22Rv1 (cell line): ENCODE measurements at regions not wholly inside any gene's neighbourhood (a gene's known extent, or its start where the extent isn't known, plus 50 kb on each side); places are given as distances from the start of the nearest gene placed in this dataset.

Source experiments
- H3K27ac ChIP-seq: fragments of 450-650 bp; 2 replicates; pipeline ENCODE4 v1.5.1; 2017
- CTCF ChIP-seq: fragments of 450-650 bp; IDR thresholded peaks from 2 replicates; pipeline ENCODE4 v1.5.1; 2017; ENCODE audit warnings: mild to moderate bottlenecking
- ZFX ChIP-seq: fragments of 450-650 bp; IDR thresholded peaks from 2 replicates; pipeline ENCODE4 v1.6.1; 2017; ENCODE audit warnings: antibody characterized with exemption, borderline replicate concordance

DNA sequence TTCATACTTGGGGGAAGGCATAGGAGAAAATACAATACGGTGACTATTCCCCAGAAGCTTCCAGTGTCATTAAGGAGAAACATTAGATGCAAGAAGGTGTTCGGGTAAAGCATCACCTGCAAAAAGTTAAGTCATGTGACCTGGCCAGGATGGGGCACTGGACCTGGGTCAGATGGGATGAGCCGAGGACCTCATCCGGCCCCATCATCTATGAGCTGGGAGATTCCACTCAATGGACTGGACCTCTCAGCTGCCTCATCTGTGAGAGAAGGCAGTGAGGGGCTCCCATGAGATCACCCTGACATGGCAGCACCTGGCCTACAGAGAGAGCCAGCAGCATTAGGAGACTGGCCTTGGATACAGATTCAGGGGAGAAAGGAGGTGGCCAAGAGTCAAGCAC is 111.4 kb upstream of the TEX51 start:
- no peak for TF ChIP-seq CTCF
- TF ChIP-seq ZFX: no peak
- H3K27ac ChIP-seq: no peak overlapping the region

DNA sequence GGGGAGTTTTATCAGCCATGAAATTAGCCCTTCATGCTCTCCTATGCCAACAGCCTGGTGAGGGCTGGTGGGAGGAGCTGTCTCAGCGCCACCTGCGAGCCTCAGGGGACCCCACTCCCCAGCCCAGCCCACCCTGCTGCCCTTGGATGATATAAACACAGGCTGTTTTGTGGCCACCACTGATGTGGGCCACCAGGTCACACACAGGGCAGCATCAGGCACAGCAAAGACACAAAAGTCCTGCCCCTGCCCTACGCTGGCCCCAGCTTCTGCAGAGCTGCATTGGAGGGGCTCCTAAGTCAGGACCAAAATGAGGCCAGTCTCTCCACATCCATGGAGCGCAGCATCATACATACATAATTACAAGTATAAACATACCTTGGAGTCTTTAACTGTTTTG is 110.6 kb upstream of the TEX51 start:
- no peak for TF ChIP-seq CTCF
- TF ChIP-seq ZFX: no peak
- H3K27ac ChIP-seq: no peak overlapping the region

DNA sequence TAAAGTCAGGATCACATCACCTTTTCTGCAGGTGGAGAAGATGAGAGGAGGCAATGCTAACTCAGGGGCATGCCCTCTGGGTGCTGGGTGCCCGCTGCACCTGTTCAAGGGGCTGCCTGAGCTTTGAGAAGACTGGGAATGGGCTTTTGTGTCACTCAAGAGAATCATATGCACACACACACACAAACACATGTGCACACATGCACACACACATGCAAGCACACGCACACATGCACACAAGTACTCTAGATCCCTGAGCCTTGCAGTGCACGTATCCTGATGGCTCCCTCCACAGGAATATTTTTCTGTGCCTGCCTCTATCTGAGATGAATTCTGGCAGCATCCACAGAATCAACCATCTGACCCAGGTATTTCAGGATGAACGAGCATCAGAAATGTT is 110.0 kb upstream of the TEX51 start:
- no peak overlapping the region for H3K27ac ChIP-seq
- TF ChIP-seq CTCF: no peak

- no peak for TF ChIP-seq CTCF
- TF ChIP-seq ZFX: no peak
- no peak overlapping the region for H3K27ac ChIP-seq
These were observed 107.5 kb upstream of the TEX51 start for GRCh38 chr2:126790987-126791780.

GRCh38 chr2:126792186-126792585 is 106.5 kb upstream of the TEX51 start:
- TF ChIP-seq ZFX: no peak
- TF ChIP-seq CTCF: no peak

DNA sequence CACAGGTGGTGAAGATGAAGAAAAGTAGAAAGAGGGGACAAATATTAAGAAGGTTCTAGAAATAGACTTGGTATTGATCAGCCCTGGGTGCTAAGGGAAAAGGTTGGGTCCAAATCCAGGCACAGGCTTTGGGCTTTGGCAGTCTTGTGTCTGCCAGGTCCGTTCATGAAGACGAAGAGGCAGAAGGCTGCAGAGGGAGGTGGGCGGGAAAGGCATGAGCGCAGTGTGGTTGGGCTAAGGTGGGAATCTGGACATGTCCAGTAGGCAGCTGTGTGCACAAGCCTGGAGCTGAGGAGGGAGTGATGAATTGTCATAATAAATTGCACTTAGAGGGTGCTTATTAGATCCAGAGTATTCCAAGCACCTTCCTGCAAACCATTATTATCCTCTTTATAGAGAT is 105.7 kb upstream of the TEX51 start:
- H3K27ac ChIP-seq: no peak overlapping the region
- TF ChIP-seq ZFX: no peak
- no peak for TF ChIP-seq CTCF

More at GRCh38 chr2:126792186-126792585, 106.5 kb upstream of the TEX51 start:
- H3K27ac ChIP-seq: no peak overlapping the region

DNA sequence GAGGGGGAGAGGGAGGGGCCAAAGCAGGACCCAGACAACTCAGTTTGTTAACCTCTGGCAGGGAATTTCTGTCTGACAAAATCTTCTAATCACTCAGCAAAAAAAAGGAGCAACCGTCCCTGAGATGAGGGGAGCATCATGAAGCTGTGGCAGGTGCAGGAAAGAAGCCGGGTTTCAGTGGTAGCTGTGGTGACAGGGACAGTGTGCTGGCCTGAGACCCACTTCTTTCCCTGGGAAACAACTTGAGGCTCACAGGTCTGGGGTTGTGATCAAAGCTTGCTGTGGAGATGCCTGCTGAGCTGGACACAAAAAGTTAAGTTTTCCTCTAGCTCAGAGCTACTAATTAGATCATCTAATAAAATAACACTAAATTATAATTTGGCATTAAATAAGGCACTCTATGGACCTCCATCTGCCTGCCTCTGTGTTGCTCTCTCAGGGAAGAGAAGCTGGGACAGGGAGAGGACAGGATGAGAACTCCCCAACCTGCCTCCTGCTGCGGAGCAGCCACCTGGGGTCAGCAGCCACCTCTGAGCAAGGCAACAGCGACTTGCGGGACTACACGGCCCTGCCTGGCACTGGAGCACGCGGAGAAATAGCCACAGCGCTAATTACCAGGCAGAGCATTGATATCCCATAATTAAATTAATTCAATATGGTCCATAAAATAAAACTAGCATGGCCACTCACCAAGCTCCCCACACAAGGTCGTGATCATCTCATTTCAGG is 104.6 kb upstream of the TEX51 start:
- no peak overlapping the region for H3K27ac ChIP-seq
- no peak for TF ChIP-seq CTCF
- no peak for TF ChIP-seq ZFX
